ENCODE measurements at regions not wholly inside any gene's neighbourhood (a gene's known extent, or its start where the extent isn't known, plus 50 kb on each side); places are given as distances from the start of the nearest gene placed in this dataset.

- Mint-ChIP-seq H3K9me3 (peaks cover 9% of the 10 kb centered on the region), H3K36me3 (ENCODE audit: low read depth) (no peaks in the 10 kb centered on the region), H3K27me3 (ENCODE audit: insufficient read depth) (peaks cover 4% of the 10 kb centered on the region), H3K27ac (no peak overlapping the region), H3K4me3 (no peak overlapping the region), H3K4me1 (no peaks in the 10 kb centered on the region)
- peaks cover 2% of the 10 kb centered on the region for H3K4me1 ChIP-seq (ENCODE audit: control insufficient read depth, insufficient read depth, low read length)
- no peak overlapping the region for H3K27ac ChIP-seq (ENCODE audit: low read depth, low read length)
- DNase-seq, result no peak
- H3K27me3 ChIP-seq (ENCODE audit: control insufficient read depth, insufficient read depth, low read length, poor library complexity, severe bottlenecking), result no peaks in the 10 kb centered on the region
- H3K4me3 ChIP-seq (ENCODE audit: low read length), result no peak overlapping the region
- peaks cover 13% of the 10 kb centered on the region for H3K9me3 ChIP-seq (ENCODE audit: control insufficient read depth, low read length)
- H3K9ac ChIP-seq (ENCODE audit: extremely low read depth, low read length, poor library complexity, severe bottlenecking), result no peak overlapping the region
- H3K36me3 ChIP-seq (ENCODE audit: control insufficient read depth, insufficient read depth, low read length), result no peaks in the 10 kb centered on the region
- TF ChIP-seq CTCF (conservative IDR thresholded peaks at IDR 0.05), result no peak
Observed at GRCh38 chr10:53713431-53713830, 940.8 kb upstream of the MBL2 start.

- Histone ChIP-seq H3K36me3 (ENCODE audit: control insufficient read depth, insufficient read depth, low read length) (no peaks in the 10 kb centered on the region), H3K27ac (ENCODE audit: low read depth, low read length) (no peak overlapping the region), H3K27me3 (ENCODE audit: control insufficient read depth, insufficient read depth, low read length, poor library complexity, severe bottlenecking) (no peaks in the 10 kb centered on the region), H3K4me1 (ENCODE audit: control insufficient read depth, insufficient read depth, low read length) (no peaks in the 10 kb centered on the region), H3K9me3 (ENCODE audit: control insufficient read depth, low read length) (no peaks in the 10 kb centered on the region), H3K4me3 (ENCODE audit: low read length) (no peak overlapping the region), H3K9ac (ENCODE audit: extremely low read depth, low read length, poor library complexity, severe bottlenecking) (no peak overlapping the region)
- WGBS, 2 experiments (ENCODE audit: insufficient coverage in 1 of 2, insufficient read length in 1 of 2), result 82 to 100% methylated on average over 1 to 2 of the region's 2 CpGs
- H3K27me3 Mint-ChIP-seq (ENCODE audit: insufficient read depth), result no peaks in the 10 kb centered on the region
- no peaks in the 10 kb centered on the region for H3K36me3 Mint-ChIP-seq (ENCODE audit: low read depth)
- no peaks in the 10 kb centered on the region for H3K4me1 Mint-ChIP-seq
- no peak for DNase-seq
- no peak for TF ChIP-seq CTCF (conservative IDR thresholded peaks at IDR 0.05)
- H3K4me3 Mint-ChIP-seq, result no peak overlapping the region
- H3K27ac Mint-ChIP-seq, result no peak overlapping the region
- peaks cover 3% of the 10 kb centered on the region for H3K9me3 Mint-ChIP-seq
Observed at GRCh38 chr10:53702489-53702888, 929.9 kb upstream of the MBL2 start.

GRCh38 chr10:53701213-53701612 lies 928.6 kb upstream of the MBL2 start:
- Mint-ChIP-seq H3K27ac (no peak overlapping the region), H3K9me3 (peaks cover 3% of the 10 kb centered on the region), H3K4me3 (no peak overlapping the region), H3K4me1 (no peaks in the 10 kb centered on the region), H3K27me3 (ENCODE audit: insufficient read depth) (no peaks in the 10 kb centered on the region), H3K36me3 (ENCODE audit: low read depth) (no peaks in the 10 kb centered on the region)
- Histone ChIP-seq H3K9ac (ENCODE audit: extremely low read depth, low read length, poor library complexity, severe bottlenecking) (no peak overlapping the region), H3K27ac (ENCODE audit: low read depth, low read length) (no peak overlapping the region), H3K4me3 (ENCODE audit: low read length) (no peak overlapping the region), H3K9me3 (ENCODE audit: control insufficient read depth, low read length) (no peaks in the 10 kb centered on the region), H3K36me3 (ENCODE audit: control insufficient read depth, insufficient read depth, low read length) (no peaks in the 10 kb centered on the region), H3K4me1 (ENCODE audit: control insufficient read depth, insufficient read depth, low read length) (no peaks in the 10 kb centered on the region), H3K27me3 (ENCODE audit: control insufficient read depth, insufficient read depth, low read length, poor library complexity, severe bottlenecking) (no peaks in the 10 kb centered on the region)
- DNase-seq, result no peak
- TF ChIP-seq CTCF (conservative IDR thresholded peaks at IDR 0.05), result no peak

Data from endodermal cell (in vitro differentiated cells).